ENCODE measurements at regions not wholly inside any gene's neighbourhood (a gene's known extent, or its start where the extent isn't known, plus 50 kb on each side); places are given as distances from the start of the nearest gene placed in this dataset.

DNA sequence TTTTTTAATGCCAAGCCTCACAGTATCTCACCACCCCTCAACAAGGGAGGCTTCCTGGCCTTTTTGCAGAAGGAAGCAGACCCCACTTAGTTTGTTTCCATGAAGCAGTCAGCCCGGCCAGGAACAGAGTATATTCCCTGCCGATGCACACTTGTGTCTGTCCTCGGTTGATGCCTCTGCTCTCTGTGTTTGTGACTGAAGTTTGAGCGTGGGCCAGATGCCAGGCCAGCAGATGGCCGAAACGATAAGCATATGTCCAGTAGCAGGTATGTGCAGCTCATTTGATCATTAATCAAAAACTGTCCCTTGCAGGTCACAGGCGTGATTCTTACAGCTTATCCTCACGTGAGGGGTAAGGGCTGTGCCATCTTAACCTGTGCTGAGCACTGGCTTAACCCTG, 144.0 kb downstream of the IRS2 start:
- no peak for DNase-seq

DNA sequence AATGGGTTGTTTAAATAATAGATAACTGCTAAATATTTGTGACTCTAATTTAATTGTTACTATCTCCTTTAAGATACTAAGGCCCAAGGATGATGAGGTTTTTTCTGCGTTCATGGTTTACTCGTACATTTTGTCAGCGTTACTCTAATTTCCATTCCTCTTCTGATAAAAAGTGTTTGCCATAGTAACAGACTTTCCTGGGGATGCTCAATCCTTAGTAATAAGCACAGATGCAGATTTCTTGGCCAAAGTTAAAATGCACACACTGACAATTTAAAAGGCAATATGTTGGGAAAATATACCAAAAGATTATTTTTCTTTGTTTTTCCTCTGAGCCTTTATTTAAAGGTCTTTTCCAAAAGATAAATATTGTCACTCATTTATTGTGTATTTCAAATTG, 149.6 kb downstream of the IRS2 start:
- DNase-seq, result no peak

DNA sequence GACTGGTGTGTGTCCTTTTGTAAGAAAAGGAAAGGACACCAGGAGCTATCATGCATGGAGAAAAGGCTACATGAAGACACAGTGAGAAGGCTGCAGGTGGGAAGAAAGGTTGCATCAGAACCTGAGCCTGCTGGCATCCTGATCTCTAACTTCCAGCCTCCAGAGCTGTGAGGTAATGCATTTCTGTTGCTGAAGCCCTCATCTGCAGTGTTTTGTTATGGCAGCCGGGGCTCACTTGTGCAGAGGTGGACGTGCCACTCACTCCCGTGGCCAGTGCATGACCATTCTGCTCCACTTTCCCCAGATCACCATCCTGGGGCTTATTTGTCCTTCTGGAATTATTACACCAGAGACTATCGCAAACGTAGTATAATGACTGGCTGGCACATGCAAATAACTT, 155.3 kb downstream of the IRS2 start:
- no peak for DNase-seq

DNA sequence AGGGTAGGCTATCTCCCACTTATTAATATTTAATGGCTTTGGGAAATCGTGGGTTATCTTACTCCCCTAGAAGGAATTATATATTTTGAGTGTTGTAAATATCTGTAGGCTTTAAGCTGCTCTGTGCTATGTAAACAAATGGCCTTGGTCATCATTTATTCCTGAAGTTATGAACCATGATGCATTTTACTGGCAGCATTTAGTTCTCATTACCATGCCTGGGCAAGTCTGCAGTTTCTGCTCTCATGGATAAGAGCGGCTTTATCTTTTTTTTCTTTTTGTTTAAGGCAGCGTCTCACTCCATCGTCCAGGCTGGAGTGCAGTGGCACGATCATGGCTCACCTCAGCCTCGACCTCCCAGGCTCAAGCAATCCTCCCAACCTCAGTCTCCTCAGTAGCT, 156.1 kb downstream of the IRS2 start:
- DNase-seq, result no peak

DNA sequence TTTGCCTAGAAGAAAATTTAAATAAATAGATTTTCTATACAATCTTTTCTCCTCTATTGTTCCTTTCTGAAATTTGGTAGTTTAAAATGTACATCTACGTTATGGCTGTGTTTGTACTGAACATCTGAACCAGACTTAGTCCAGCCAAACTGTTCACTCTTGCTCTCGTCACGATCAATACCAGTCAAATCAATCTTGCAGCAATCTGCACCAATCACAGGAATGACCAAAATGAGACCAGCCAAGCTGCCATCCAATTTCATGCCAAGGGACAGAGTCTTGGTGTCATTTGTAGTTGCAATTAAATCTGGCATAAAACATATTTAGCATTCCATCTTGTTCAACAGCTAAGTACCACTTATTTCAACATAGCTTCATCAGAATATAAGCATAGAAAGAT, 156.6 kb downstream of the IRS2 start:
- DNase-seq, result no peak

DNA sequence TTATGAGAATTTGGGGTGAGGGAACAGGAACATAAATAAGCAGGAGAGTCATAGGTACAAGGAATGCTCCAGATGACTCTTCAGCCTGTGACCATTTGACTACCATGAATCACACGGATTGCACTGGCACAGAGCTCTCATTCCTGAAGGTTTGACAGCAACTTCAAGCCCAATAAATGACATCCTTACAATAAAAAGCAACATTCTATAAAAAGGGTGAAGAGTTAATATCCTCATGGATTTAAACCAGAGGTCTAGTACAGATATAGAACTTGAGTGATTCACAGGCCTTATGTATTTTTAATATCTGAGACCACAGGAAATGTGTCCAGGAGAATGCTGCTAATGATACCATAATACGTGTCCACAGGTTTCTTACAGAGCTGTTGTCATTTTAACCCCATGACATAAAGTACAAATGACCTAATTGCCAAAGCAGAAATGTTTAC, 158.1 kb downstream of the IRS2 start:
- DNase-seq, result no peak

DNA sequence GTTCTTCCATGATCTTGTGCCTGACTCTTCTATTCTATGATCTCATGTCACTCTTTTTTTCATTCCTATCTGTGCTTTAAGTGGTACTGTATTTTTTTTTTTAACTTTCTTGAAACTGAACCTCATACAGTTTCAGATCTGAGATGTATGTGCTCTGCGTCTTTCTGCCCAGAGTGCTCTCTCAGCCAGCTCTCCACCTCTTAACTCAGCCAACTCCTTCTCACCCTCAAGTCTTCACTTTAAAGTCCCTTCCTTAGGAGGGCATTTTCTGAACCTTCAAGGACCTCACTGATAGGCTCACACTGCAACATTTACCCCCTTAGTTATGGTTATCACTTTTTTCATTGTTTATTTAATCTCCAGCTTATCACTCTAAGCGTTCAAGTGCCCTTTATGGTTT, 158.7 kb downstream of the IRS2 start:
- DNase-seq, result no peak

DNA sequence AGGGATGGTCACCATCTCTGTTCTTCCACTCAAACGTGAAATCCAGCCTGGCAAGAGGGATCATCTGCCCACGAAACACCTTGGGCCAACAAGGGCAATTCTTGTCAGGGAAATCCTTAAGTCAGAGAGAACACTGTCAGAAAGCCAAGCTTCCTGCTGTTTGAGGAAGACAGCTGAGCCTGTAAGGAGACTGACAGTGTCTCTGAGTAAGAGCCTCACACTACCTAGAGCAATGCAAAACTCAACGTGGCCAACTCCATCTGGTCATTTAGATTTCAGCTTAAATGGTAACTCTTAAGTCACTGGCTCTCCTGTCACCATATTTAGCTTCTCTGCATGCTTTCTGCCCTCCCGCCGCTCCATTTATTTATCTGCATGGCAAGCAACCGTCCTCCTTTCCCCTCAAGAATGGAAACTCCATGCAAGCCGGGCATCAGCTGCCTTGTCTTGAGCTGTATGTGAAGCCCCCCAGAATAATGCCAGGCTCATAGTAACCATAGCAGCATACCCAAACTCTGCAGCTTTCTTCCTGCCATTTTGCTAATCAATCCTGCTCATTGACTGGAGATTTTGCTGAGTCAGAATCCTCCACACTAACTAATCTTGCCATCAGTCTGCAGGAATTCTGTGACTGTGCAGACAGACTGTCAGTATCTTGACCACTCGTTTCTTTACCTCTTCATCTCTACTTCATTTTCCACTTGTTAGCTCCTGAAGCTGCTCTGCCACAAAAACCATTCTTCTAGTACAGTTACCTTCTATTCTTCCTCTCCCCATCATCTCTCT, 159.8 kb downstream of the IRS2 start:
- DNase-seq, result no peak

DNA sequence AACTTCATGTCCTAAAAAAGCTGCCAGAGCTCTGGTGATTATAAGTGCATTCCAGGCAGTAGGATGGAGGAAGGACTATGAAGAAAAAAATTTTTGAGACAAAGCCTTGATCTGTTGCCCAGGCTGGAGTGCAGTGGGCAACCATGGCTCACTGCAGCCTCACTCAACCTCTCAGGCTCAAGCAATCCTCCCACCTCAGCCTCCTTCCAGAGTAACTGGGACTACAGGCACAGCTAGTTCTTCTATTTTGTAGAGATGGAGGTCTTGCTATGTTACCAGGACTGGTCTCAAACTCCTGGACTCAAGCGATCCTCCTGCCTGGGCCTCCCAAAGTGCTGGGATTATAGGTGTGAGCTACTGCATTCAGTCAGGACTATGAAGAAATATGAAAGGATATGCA, 161.2 kb downstream of the IRS2 start:
- no peak for DNase-seq

DNA sequence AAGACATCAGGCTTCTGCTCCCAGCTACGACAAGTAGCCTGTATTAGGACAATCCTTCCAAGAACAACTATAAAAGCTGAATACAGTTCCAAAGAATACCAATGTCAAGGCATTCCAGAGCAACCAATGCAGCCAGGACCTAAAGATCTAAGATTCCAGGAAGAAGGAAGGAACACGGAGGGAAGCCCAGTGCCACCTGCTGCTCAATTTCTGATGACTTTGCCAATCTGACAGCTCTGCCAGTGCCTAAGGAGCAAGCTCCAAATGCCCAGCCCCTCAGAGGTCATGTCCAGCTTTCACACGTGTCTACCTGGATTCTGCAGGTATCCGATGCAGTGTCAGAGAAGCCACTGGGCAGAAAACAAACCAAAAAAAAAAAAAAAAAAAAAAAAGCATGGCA, 164.4 kb downstream of the IRS2 start:
- no peak for DNase-seq

DNA sequence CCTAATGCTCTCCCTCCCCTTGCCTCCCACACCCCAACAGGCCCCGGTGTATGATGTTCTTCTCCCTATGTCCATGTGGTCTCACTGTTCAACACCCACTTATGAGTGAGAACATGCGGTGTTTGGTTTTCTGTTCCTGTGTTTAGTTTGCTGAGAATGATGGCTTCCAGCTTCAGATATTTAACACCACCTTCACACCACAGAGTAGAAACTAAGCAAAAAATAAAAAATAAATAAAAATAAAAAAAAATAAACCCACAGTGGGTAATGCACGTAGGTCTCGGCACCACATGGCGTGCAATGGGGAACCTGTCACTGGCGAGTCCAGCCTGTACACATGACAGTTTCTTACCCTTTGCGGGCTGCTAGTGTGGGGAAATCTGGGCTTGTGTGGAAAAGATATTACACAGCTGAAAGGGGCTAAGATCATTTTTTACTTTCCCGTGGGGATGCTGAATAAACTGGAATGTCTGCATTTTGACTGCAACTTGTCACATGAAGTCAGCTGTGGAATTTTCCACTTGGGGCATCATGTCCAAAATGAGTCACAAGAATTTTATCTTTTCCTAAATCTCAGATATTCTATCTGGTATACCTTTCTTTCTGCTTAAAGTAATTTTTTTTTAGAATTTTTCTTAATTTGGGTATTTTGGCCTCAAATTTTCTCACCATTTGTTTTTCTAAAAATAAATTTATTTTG, 170.5 kb downstream of the IRS2 start:
- DNase-seq, result no peak

DNA sequence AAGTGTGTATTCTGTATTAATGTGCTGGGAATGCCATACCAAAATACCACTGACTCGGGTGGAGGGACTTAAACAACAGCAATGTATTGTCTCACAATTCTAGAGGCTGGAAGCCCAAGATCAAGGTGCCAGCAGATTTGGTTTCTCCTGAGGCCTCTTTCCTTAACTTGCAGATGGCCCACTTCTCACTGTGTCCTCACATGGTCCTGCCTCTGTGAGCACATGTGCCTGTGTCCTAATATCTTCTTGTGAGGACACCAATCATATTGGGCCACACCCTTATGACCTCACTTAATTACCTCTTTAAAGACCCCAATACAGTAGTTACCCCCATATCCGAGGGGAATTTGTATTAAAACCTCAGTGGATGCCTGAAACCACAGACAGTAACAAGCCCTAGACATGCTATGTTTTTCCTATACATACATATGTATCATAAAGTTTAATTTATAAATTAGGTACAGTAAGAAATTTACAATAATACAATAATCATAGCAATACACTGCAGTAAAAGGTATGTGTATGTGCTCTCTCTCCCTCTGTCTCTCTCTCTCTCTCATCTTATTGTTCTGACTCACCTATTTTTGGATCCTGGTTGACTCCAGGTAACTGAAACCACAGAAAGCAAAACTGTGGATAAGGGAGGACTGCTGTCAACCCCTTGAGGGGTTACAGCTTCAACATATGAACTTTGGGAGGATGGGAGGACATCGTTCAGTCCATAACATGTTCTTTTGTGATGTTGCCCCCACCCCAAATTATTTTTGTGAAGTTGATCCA, 174.3 kb downstream of the IRS2 start:
- no peak for DNase-seq

DNA sequence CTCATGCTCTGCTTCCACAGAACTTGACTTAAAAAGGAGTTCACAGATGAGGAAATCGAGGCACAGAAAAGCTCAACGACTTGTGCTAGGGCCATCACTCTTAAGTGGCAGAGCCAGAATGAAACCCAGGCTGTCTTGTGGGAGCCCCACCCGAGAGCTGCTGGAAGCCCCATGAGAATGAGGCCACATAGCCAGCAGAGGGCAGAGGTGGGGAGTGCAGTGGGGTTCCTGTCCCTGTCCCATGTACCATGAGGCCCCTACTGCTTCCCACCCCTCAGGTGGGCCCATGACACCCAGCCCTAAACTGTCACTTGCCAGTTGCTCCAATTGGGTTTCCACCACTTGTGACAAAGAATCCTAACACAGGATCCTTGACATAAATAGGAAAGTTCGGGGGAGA, 175.9 kb downstream of the IRS2 start:
- no peak for DNase-seq

DNA sequence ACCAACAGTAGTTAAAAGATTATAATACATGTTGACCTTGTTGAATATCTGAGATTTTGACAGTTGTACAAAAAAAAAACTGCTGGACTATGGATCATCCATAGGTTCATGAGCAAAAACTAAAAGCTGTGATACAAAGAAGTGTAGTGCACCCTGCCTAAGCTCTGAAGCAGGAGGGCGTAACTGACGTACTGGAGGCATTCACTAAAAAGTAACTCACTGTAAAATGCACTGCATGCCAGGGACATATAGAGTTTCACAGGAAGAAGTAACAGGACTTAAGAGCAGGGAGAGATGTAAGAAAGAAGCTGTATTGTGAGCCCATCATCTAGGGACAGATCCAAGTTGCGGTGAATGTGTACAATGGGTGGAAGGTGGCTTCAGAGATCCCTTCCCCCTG, 177.9 kb downstream of the IRS2 start:
- DNase-seq, result no peak

DNA sequence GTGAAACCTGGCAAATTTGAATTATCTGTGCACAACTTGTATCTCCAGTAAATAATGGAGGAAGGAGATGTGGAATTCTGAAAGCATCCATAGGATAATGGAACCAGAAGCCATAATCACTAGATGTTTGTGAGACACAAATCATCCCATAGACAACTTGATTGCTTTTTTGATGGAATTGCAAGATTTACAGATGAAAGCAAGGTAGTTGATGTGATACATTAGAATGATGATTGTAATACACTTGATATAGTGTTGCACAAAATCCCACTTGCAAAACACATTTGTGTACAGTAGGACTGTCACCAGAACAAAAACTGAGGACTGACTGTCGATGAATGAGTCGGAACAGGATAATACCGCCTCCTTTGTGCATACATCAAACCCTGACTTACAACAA, 178.3 kb downstream of the IRS2 start:
- DNase-seq, result no peak

DNA sequence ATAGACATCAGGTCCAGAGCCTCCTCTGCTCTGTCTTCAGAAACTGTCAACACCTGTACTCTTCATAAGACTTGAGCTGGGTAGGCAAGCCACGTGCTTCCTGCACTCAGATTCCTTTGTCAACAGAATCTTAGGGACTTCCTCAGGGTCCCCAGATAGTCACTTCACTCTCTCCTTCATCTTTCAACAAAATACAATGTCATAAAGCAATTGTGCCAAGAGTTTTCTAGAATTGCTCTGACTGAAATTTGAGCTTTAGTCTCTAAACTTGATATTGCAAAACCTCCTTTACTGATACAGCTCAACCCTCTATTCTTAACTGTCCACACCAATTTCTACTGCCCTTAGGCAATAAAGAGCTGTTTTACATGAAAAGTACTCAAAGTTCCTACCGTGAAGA, 179.9 kb downstream of the IRS2 start:
- DNase-seq, result no peak

DNA sequence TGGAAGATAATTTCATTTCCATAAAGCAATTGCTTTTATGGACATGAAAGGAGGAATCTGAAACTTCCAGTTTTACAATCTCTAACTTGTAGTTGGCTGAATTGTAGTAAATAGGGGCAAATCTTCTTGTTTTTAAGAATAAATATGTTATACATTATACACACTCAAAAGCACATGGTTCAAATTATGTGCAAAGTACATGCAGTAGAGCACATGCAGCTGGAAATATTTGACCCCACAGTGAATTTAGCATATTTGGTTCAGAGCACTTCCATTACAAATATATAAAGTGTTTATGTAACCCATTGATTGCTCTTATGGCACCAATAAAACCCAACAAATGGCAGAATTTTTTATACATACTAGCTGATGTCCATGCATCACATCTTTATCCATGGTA, 180.5 kb downstream of the IRS2 start:
- DNase-seq, result no peak

DNA sequence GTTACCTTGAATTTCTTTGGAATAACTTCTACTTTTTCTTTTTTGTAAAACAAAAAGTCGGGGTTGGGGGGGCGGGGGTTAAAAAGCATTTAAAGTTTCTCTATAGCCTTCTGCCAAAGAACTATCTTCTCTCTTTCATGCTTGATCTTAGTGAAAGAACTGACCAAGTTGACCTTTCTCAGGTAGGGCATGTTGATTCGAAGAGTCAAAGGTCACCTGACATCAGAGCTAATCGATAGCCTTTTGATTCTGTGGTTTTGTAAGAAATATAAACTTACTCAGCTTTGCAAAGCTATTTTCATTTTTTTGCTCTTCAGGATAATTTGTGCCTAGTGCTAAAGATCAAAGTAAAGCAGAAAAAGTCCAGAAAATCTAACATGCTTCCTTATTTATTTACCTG, 181.5 kb downstream of the IRS2 start:
- no peak for DNase-seq

DNA sequence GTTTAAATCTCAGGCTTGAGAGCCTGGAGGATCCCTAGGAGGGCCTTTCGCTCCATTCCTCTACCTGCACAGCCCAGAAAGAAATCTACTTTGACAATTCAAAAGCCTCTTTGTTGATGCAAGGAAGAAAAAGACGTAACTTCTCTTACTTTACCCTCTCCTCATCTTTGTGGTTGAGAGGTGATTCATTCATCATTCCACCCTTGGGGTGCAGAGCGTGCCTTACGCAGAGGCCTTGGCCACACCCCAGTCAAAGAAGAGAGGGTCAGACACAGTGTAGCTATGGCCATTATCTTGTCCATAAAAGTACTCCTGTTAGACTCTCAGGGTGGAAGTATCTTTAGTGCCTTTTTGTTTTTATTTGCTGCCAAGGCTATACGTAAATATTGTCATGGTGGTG, 184.0 kb downstream of the IRS2 start:
- no peak for DNase-seq

DNA sequence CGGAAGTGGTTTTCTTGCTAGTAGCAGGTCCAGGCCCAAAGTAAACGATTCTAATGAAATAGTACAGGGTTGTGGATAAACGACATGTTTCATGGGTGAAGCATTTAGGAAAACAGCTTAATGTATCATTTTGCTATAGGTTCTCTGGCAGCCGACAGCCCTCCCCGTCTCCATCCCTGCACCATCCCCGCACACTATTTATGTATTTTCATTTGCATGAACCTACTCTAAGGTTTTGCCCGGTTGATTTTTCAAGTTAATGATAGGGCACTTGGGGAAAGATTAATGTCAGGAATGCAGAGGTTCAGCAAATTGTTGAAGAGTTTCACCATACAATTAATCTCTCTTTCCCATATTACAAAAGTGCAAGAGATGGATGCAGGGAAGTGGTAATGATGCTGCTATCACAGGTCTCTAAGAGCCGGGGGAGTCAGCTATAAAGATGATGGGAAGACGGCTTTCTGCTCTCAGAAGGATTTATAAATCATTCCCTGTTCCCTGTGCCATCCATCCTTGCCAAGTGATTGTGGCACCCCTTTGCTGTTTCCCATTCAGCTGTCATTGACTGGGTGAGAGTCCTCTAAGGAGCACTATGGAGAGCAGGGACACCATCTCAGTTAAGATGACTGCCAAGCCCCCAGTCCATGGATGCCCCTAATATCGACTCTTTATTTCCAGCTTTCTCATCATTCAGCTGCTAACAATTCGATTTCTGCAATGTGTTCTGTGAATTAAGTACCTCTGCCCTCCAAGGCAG, 186.3 kb downstream of the IRS2 start:
- DNase-seq, result no peak

DNA sequence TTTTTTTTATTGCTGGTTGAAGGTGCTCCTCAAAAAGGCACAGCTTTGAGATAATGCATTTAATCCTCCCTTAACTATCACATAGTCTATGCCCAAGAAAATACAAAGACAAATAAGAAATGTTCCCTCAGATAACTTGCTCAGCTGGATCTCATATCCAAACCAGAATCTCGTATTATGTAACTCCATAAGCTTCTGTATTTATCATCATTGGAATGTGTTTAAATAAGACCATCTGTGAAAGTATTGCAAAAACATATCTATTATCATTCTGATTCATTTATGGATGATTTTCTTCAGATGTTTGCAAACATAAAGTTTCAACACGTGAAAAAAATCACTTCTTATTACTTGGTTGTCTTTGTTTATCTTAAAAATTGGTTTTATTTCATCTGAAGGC, 190.9 kb downstream of the IRS2 start:
- DNase-seq, result no peak

DNA sequence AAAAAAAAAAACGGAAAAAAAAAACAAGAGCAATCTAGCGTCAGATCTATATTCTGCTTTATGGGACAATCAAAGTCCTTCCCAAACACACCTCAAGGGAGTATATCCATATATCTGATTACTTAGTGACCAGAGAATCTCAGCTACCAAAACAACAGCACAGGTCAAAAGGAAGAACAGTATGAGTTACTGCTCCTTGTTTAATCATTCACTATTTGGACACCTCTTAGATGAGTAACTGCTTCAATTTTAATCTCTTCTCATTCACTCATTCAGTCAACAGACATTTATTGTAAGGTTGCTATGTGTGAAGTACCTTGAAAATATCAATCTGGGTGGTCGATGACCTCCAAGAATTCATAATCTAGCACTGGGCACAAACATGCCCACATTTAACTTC, 193.2 kb downstream of the IRS2 start:
- DNase-seq, result no peak

DNA sequence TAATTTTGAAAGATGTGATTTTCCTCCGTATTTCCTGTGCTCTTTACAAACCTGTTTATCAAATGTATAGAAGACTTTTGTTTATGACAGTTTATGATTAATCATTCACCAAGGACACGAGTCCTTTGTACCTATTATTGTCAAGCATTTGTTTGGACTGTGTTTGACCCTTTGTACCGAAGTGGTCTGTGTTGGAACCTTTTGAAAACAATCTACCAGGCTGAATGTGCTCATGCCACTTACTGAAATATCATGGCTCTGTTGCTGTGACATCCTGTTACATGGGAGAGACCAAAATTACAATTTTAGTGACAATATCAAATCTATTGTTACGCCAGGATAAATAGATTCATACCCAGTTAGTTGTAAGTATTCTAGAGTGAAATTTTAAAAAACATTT, 193.6 kb downstream of the IRS2 start:
- no peak for DNase-seq

Measured in retina (tissue), 1 donor.